GM23248 (cell line): ENCODE measurements at regions not wholly inside any gene's neighbourhood (a gene's known extent, or its start where the extent isn't known, plus 50 kb on each side); places are given as distances from the start of the nearest gene placed in this dataset.

Experiments used
- DNase-seq: peaks from one replicate; pipeline ENCODE4 v3.0.0-alpha.2; 2015
- H2AFZ ChIP-seq: fragments of 200-600 bp; sonication (generic); 2 replicates; pipeline ENCODE4 v1.6.1; 2016; ENCODE audit warnings: antibody characterized with exemption
- H3F3A ChIP-seq: fragments of 200-600 bp; sonication (generic); 2 replicates; pipeline ENCODE4 v1.6.1; 2016; ENCODE audit warnings: mild to moderate bottlenecking, antibody characterized with exemption, mixed run types; ENCODE audit not compliant: insufficient read depth
- H3K27ac ChIP-seq: fragments of 200-600 bp; sonication (generic); 2 replicates; pipeline ENCODE4 v1.5.1; 2016; ENCODE audit warnings: mild to moderate bottlenecking
- H3K27me3 ChIP-seq: fragments of 200-600 bp; sonication (generic); replicated peaks from 2 replicates; pipeline ENCODE4 v1.6.1; 2016; ENCODE audit warnings: mild to moderate bottlenecking; ENCODE audit not compliant: insufficient read depth
- H3K36me3 ChIP-seq: fragments of 200-600 bp; sonication (generic); 2 replicates; pipeline ENCODE4 v1.6.1; 2016; ENCODE audit warnings: low read depth, mild to moderate bottlenecking
- H3K4me1 ChIP-seq: fragments of 200-600 bp; sonication (generic); 2 replicates; pipeline ENCODE4 v1.6.1; 2016; ENCODE audit warnings: mild to moderate bottlenecking; ENCODE audit not compliant: insufficient read depth
- H3K4me2 ChIP-seq: fragments of 200-600 bp; sonication (generic); one replicate; pipeline ENCODE4 v1.6.1; 2016; ENCODE audit warnings: mild to moderate bottlenecking; ENCODE audit not compliant: unreplicated experiment
- H3K4me3 ChIP-seq: fragments of 200-600 bp; sonication (generic); 2 replicates; pipeline ENCODE4 v1.5.1; 2016; ENCODE audit warnings: mild to moderate bottlenecking
- H3K79me2 ChIP-seq: fragments of 200-600 bp; sonication (generic); 2 replicates; pipeline ENCODE4 v1.6.1; 2016; ENCODE audit warnings: mild to moderate bottlenecking; ENCODE audit not compliant: insufficient read depth
- H3K9ac ChIP-seq: fragments of 200-600 bp; sonication (generic); 2 replicates; pipeline ENCODE4 v1.6.1; 2016; ENCODE audit warnings: mild to moderate bottlenecking
- H3K9me2 ChIP-seq: fragments of 200-600 bp; sonication (generic); 2 replicates; pipeline ENCODE4 v1.6.1; 2016; ENCODE audit warnings: mixed run types, mild to moderate bottlenecking, moderate library complexity; ENCODE audit not compliant: insufficient read depth
- H3K9me3 ChIP-seq: fragments of 200-600 bp; sonication (generic); one replicate; pipeline ENCODE4 v1.6.1; 2017; ENCODE audit warnings: low read depth
- H4K20me1 ChIP-seq: fragments of 200-600 bp; sonication (generic); 2 replicates; pipeline ENCODE4 v1.6.0; 2016; ENCODE audit not compliant: insufficient read depth
- EZH2 ChIP-seq: fragments of 200-600 bp; sonication (generic); IDR thresholded peaks from 2 replicates; pipeline ENCODE4 v1.6.1; 2018; ENCODE audit warnings: antibody characterized with exemption, mild to moderate bottlenecking; ENCODE audit not compliant: insufficient read depth, poor library complexity, severe bottlenecking
- EZH2phosphoT487 ChIP-seq: fragments of 200-600 bp; sonication (generic); IDR thresholded peaks from 2 replicates; pipeline ENCODE4 v1.6.1; 2018; ENCODE audit warnings: antibody characterized with exemption, moderate library complexity, mild to moderate bottlenecking, low read depth; ENCODE audit not compliant: insufficient read depth
- WGBS, 2 experiments: methylation state at CpG; one replicate each; pipeline ENCODE4 v1.1.6; 2015 to 2017; ENCODE audit warnings: low lambda C conversion rate in 2 of 2, low coverage in 1 of 2; ENCODE audit errors: missing lambda C conversion rate in 2 of 2; 5-methylcytosine and 5-hydroxymethylcytosine counted together
- in situ Hi-C: fragments of 300-500 bp; cut with MboI; formaldehyde crosslinking; loops from 2 replicates; pipeline ENCODE4 v1.15.0; 2020

DNA sequence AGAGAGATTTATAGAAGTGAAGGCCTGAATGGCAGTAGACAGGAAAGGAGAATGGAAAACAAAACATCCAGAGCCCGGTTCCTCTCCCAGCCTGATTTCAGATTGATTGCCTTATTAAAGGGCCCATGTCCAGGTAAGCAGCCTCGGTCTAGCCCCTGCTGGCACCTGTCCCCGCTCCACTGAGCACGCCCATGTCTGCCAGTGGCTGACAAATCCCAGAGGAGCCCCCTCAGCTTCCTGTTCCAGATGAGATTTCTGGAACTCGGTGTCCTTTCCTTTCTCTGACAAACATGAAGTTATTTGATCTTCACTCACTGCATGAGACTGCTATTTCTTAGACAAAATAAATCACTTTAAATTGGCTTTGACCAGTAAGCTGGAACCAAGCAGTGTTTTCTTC lies 187.0 kb upstream of the ADCY2 start:
- no peak overlapping the region for H3K4me2 ChIP-seq
- WGBS, 2 experiments: 1 to 2% methylated on average over 5 of the region's 5 CpGs
- no peak for TF ChIP-seq EZH2phosphoT487
- TF ChIP-seq EZH2: no peak

DNA sequence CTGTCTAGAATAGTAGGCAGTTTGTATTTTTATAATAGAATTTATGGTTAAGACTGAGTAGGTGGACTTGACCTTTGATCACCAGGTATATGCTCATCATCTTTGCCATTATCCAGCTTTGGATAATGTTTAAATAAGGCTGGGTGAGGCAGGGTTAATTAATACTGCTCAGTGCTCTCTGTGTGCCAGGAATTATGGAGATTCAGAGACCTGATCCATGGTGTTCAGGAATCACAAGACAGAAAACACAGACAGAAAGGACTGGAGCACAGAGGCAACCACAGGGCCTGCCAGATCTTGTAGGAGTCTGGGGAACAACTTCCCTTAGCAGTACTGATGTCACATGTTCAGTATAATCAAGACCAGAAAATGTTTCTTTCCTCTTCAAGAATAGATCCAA lies 186.3 kb upstream of the ADCY2 start:
- H3K4me1 ChIP-seq: no peaks in the 10 kb centered on the region
- no peaks in the 10 kb centered on the region for H3K9me3 ChIP-seq
- in situ Hi-C loops: no loop called here
- no peak overlapping the region for H3K4me2 ChIP-seq
- H3F3A ChIP-seq: no peaks in the 10 kb centered on the region
- H3K9me2 ChIP-seq: no peaks in the 10 kb centered on the region
- no peak overlapping the region for H3K9ac ChIP-seq
- H3K79me2 ChIP-seq: no peaks in the 10 kb centered on the region
- H3K36me3 ChIP-seq: no peaks in the 10 kb centered on the region
- TF ChIP-seq EZH2 (no peak), EZH2phosphoT487 (no peak)
- no peak for DNase-seq
- H3K4me3 ChIP-seq: no peak overlapping the region
- no peaks in the 10 kb centered on the region for H4K20me1 ChIP-seq
- H3K27me3 ChIP-seq: no peaks in the 10 kb centered on the region
- no peak overlapping the region for H2AFZ ChIP-seq
- H3K27ac ChIP-seq: no peak overlapping the region

More for the DNA sequence above, 187.0 kb upstream of the ADCY2 start:
- H3K27me3 ChIP-seq: no peaks in the 10 kb centered on the region
- no peaks in the 10 kb centered on the region for H4K20me1 ChIP-seq
- H3K9me2 ChIP-seq: no peaks in the 10 kb centered on the region
- in situ Hi-C loops: no loop called here
- H3K4me3 ChIP-seq: no peak overlapping the region
- DNase-seq: no peak
- no peaks in the 10 kb centered on the region for H3K79me2 ChIP-seq
- no peak overlapping the region for H3K9ac ChIP-seq
- no peaks in the 10 kb centered on the region for H3K4me1 ChIP-seq
- no peaks in the 10 kb centered on the region for H3F3A ChIP-seq
- no peaks in the 10 kb centered on the region for H3K9me3 ChIP-seq
- H3K27ac ChIP-seq: no peak overlapping the region
- no peak overlapping the region for H2AFZ ChIP-seq
- no peaks in the 10 kb centered on the region for H3K36me3 ChIP-seq

DNA sequence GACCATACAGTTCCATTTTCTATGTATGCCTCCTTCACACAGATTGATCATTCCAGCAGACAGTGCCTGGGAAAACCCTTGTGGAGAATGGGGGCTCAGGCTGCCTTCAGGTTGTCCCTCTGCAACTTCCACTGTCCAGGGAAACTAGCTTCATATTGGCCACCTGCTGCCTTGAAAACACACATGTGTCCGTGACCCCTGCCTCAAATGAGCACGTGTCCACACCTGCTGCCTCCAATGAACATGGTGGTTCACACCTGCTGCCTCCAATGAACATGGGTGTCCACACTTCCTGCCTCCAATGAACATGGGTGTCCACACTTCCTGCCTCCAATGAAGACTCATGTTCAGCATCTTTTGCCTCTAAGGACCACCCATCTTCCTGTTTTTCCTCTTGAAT lies 185.4 kb upstream of the ADCY2 start:
- no peak overlapping the region for H3K9ac ChIP-seq
- H3K4me2 ChIP-seq: no peak overlapping the region
- no peaks in the 10 kb centered on the region for H3K4me1 ChIP-seq
- no peak for DNase-seq
- no peaks in the 10 kb centered on the region for H3F3A ChIP-seq
- in situ Hi-C loops: no loop called here
- H3K9me3 ChIP-seq: no peaks in the 10 kb centered on the region
- no peaks in the 10 kb centered on the region for H3K27me3 ChIP-seq
- H3K9me2 ChIP-seq: no peaks in the 10 kb centered on the region
- H2AFZ ChIP-seq: no peak overlapping the region
- no peak overlapping the region for H3K27ac ChIP-seq
- no peaks in the 10 kb centered on the region for H3K36me3 ChIP-seq
- no peak overlapping the region for H3K4me3 ChIP-seq
- H3K79me2 ChIP-seq: no peaks in the 10 kb centered on the region
- no peak for TF ChIP-seq EZH2
- TF ChIP-seq EZH2phosphoT487: no peak
- WGBS, 2 experiments: 9 to 11% methylated on average over 2 of the region's 2 CpGs
- H4K20me1 ChIP-seq: no peaks in the 10 kb centered on the region

DNA sequence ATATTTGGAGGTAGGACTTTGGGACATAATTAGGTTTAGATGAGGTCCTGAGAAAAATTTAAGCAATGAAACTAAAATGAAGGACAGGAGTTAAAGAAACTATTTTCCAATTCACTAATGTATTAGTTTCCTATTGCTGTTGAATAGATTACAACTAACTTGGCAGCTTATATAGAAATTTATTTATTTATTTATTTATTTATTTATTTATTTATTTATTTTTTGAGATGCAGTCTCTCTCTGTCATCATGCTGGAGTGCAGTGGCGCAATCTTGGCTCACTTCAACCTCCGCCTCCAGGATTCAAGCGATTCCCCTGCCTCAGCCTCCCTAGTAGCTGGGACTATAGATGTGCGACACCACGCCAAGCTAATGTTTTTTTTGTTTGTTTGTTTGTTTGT lies 182.4 kb upstream of the ADCY2 start:
- whole genome bisulfite sequencing, 2 experiments: 75 to 80% methylated on average over 5 of the region's 5 CpGs
- Histone ChIP-seq H3K4me2 (no peak overlapping the region), H3K9me2 (no peaks in the 10 kb centered on the region), H3K4me1 (no peaks in the 10 kb centered on the region), H2AFZ (no peak overlapping the region), H3K9me3 (no peaks in the 10 kb centered on the region), H3K27me3 (no peaks in the 10 kb centered on the region), H3K79me2 (no peaks in the 10 kb centered on the region), H4K20me1 (no peaks in the 10 kb centered on the region), H3F3A (no peaks in the 10 kb centered on the region), H3K27ac (no peak overlapping the region), H3K9ac (no peak overlapping the region), H3K4me3 (no peak overlapping the region), H3K36me3 (no peaks in the 10 kb centered on the region)
- in situ Hi-C loops: no loop called here
- TF ChIP-seq EZH2 (no peak), EZH2phosphoT487 (no peak)
- no peak for DNase-seq

DNA sequence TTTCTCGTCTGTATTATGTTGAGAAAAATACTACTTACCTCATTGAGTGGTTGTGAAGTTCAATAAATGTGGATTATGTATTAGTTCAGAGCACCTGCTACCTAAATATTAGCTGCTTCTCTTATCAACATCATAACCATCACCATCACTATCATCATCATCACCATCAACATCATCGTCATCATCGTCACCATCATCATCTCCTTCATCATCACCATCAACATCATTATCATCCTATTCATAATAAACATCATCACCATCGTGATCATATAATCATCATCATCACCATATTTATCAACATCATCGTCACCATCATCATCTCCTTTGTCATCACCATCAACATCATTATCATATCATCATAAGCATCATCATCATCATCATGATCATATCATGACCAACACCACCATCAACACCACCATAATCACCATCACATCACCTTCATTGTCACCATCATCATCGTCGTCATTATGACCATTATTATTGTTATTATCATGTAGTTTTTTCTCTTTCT lies 181.0 kb upstream of the ADCY2 start:
- no peak overlapping the region for H3K4me2 ChIP-seq
- no peak for DNase-seq
- in situ Hi-C loops: no loop called here
- no peaks in the 10 kb centered on the region for H3K4me1 ChIP-seq
- no peak overlapping the region for H2AFZ ChIP-seq
- no peaks in the 10 kb centered on the region for H4K20me1 ChIP-seq
- H3K4me3 ChIP-seq: no peak overlapping the region
- H3K36me3 ChIP-seq: no peaks in the 10 kb centered on the region
- H3K9me2 ChIP-seq: no peaks in the 10 kb centered on the region
- H3K27ac ChIP-seq: no peak overlapping the region
- 29 to 37% methylated on average over 7 of the region's 7 CpGs for WGBS, 2 experiments
- H3F3A ChIP-seq: no peaks in the 10 kb centered on the region
- TF ChIP-seq EZH2: no peak
- no peak for TF ChIP-seq EZH2phosphoT487
- H3K9ac ChIP-seq: no peak overlapping the region
- H3K9me3 ChIP-seq: no peaks in the 10 kb centered on the region
- H3K79me2 ChIP-seq: no peaks in the 10 kb centered on the region
- no peaks in the 10 kb centered on the region for H3K27me3 ChIP-seq
